ENCODE measurements at regions not wholly inside any gene's neighbourhood (a gene's known extent, or its start where the extent isn't known, plus 50 kb on each side); places are given as distances from the start of the nearest gene placed in this dataset.

DNA sequence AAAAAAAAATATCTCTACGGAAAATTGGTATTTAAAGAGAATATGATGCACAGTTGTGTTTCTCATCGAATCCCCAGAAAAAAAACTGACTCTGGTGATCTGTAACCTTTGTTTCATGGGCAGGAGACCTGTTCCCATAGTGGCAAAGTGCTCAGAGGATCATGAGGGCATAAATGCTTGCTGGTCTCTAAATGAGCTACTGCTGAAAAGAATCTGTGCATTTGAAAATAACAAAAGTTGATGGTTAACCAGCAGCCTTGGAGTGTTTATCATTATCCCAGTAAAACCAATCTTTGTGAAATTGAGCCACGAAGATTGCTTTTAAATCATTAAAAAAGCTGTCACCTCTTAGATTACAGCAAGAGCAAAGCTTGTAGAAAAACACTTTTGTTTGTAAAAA lies 775.4 kb downstream of the MTRR start:
- Histone ChIP-seq H3K36me3 (ENCODE audit: insufficient read depth, low read length) (no peaks in the 10 kb centered on the region), H3K9me3 (ENCODE audit: low read length) (no peaks in the 10 kb centered on the region), H3K9me2 (ENCODE audit: insufficient read depth, low read length) (no peaks in the 10 kb centered on the region), H3K4me1 (ENCODE audit: insufficient read depth, low read length, poor library complexity, severe bottlenecking) (no peaks in the 10 kb centered on the region), H2AFZ (ENCODE audit: low read length) (no peak overlapping the region), H3K4me3 (ENCODE audit: low read depth, low read length, poor library complexity, severe bottlenecking) (no peak overlapping the region), H3K4me2 (ENCODE audit: low read length) (no peak overlapping the region), H4K20me1 (ENCODE audit: insufficient read depth, low read length) (no peaks in the 10 kb centered on the region), H3K79me2 (ENCODE audit: insufficient read depth, low read depth, low read length) (no peaks in the 10 kb centered on the region), H3K27ac (ENCODE audit: low read depth, low read length, poor library complexity, severe bottlenecking) (no peak overlapping the region)
- ChIA-PET CTCF (ENCODE audit: unreplicated experiment) (no interaction called here), POLR2A (no interaction called here)
- TF ChIP-seq EZH2phosphoT487 (IDR thresholded peaks at IDR 0.05; ENCODE audit: borderline replicate concordance, low read depth, low read length), result no peak
- TF ChIP-seq, protein P1, sequence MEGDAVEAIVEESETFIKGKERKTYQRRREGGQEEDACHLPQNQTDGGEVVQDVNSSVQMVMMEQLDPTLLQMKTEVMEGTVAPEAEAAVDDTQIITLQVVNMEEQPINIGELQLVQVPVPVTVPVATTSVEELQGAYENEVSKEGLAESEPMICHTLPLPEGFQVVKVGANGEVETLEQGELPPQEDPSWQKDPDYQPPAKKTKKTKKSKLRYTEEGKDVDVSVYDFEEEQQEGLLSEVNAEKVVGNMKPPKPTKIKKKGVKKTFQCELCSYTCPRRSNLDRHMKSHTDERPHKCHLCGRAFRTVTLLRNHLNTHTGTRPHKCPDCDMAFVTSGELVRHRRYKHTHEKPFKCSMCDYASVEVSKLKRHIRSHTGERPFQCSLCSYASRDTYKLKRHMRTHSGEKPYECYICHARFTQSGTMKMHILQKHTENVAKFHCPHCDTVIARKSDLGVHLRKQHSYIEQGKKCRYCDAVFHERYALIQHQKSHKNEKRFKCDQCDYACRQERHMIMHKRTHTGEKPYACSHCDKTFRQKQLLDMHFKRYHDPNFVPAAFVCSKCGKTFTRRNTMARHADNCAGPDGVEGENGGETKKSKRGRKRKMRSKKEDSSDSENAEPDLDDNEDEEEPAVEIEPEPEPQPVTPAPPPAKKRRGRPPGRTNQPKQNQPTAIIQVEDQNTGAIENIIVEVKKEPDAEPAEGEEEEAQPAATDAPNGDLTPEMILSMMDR (conservative IDR thresholded peaks at IDR 0.05; ENCODE audit: low read length), result no peak
- DNase-seq (ENCODE audit: low spot score), result no peak
- BruUV-seq (replicated peaks), result no TSS peak
- intact Hi-C loops (cut with micrococcal nuclease; ENCODE audit: unreplicated experiment), result no loop called here

DNA sequence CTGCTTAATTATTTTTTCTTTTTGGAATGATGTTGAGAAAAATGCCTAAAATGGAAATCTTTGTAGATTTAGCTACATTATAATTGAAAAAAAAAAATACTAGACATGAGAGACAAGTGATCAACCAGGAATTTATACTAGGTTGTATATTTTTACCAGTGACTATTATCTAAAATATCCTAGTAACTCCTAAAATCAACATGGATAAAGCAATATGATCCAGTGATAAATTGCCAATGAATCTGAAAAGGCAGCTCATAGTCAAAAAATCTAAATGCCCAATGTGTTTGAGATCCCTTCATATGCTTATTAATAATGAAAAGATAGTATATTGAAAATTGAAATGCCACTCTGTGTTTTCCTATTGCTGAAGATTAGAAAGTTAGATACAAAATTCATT lies 778.2 kb downstream of the MTRR start:
- Histone ChIP-seq H3K4me1 (ENCODE audit: insufficient read depth, low read length, poor library complexity, severe bottlenecking) (no peaks in the 10 kb centered on the region), H3K79me2 (ENCODE audit: insufficient read depth, low read depth, low read length) (no peaks in the 10 kb centered on the region), H3K36me3 (ENCODE audit: insufficient read depth, low read length) (no peaks in the 10 kb centered on the region), H2AFZ (ENCODE audit: low read length) (no peak overlapping the region), H3K4me3 (ENCODE audit: low read depth, low read length, poor library complexity, severe bottlenecking) (no peak overlapping the region), H3K9me3 (ENCODE audit: low read length) (no peaks in the 10 kb centered on the region), H3K4me2 (ENCODE audit: low read length) (no peak overlapping the region), H3K27ac (ENCODE audit: low read depth, low read length, poor library complexity, severe bottlenecking) (no peak overlapping the region), H4K20me1 (ENCODE audit: insufficient read depth, low read length) (no peaks in the 10 kb centered on the region), H3K9me2 (ENCODE audit: insufficient read depth, low read length) (no peaks in the 10 kb centered on the region)
- no peak for DNase-seq (ENCODE audit: low spot score)
- POLR2A ChIA-PET, result no interaction called here
- intact Hi-C loops (cut with micrococcal nuclease; ENCODE audit: unreplicated experiment), result no loop called here
- TF ChIP-seq, protein P1 (conservative IDR thresholded peaks at IDR 0.05; ENCODE audit: low read length), result no peak
- no peak for TF ChIP-seq EZH2phosphoT487 (IDR thresholded peaks at IDR 0.05; ENCODE audit: borderline replicate concordance, low read depth, low read length)
- no TSS peak for BruUV-seq (replicated peaks)
- CTCF ChIA-PET (ENCODE audit: unreplicated experiment), result no interaction called here

DNA sequence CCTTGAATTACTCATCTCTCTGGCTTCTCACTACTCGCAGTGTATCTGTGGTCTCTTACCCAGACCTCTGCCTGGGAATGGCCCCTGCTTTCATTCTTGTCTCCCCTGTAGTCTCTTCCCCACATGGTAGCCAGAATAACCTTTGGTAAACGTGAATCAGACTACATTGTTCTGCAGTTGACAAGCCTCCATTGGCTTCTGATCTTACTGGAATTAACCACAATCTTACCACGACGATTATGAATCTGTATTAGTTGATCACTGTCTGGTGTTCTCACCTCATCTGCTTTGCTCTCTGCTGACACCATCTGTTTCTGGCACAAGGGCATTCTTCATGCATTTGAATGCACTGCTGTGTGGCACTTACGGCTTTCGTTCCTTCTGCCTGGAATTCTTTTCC lies 781.2 kb downstream of the MTRR start:
- H3K4me1 ChIP-seq (ENCODE audit: insufficient read depth, low read length, poor library complexity, severe bottlenecking), result no peaks in the 10 kb centered on the region
- no peak overlapping the region for H2AFZ ChIP-seq (ENCODE audit: low read length)
- CTCF ChIA-PET (ENCODE audit: unreplicated experiment), result no interaction called here
- no peak for DNase-seq (ENCODE audit: low spot score)
- no TSS peak for BruUV-seq (replicated peaks)
- no peak overlapping the region for H3K4me2 ChIP-seq (ENCODE audit: low read length)
- no peak overlapping the region for H3K4me3 ChIP-seq (ENCODE audit: low read depth, low read length, poor library complexity, severe bottlenecking)
- H3K27ac ChIP-seq (ENCODE audit: low read depth, low read length, poor library complexity, severe bottlenecking), result no peak overlapping the region
- intact Hi-C loops (cut with micrococcal nuclease; ENCODE audit: unreplicated experiment), result no loop called here
- no peaks in the 10 kb centered on the region for H3K9me3 ChIP-seq (ENCODE audit: low read length)
- H3K36me3 ChIP-seq (ENCODE audit: insufficient read depth, low read length), result no peaks in the 10 kb centered on the region
- POLR2A ChIA-PET, result no interaction called here
- no peaks in the 10 kb centered on the region for H3K9me2 ChIP-seq (ENCODE audit: insufficient read depth, low read length)
- no peak for TF ChIP-seq EZH2phosphoT487 (IDR thresholded peaks at IDR 0.05; ENCODE audit: borderline replicate concordance, low read depth, low read length)
- TF ChIP-seq, protein P1 (conservative IDR thresholded peaks at IDR 0.05; ENCODE audit: low read length), result no peak
- H3K79me2 ChIP-seq (ENCODE audit: insufficient read depth, low read depth, low read length), result no peaks in the 10 kb centered on the region
- H4K20me1 ChIP-seq (ENCODE audit: insufficient read depth, low read length), result no peaks in the 10 kb centered on the region
